Hypothalamus (tissue), 51 donors: ENCODE measurements at regions not wholly inside any gene's neighbourhood (a gene's known extent, or its start where the extent isn't known, plus 50 kb on each side); places are given as distances from the start of the nearest gene placed in this dataset.
"Not testable (repeated sequence)": the region's sequence is repeated elsewhere in the genome, so short reads cannot be mapped to it uniquely, and the experiment has no call there.

Experiments used
- DNase-seq, 51 donors: peaks; one replicate each; lab custom pipeline; 2025; lab: John Stamatoyannopoulos, UW

GRCh38 chr10:118868589-118868988 lies 113.8 kb upstream of the CACUL1 start:
- DNase-seq = no peak

GRCh38 chr10:118870467-118871243 lies 115.9 kb upstream of the CACUL1 start:
- DNase-seq = peak in 9 of 51 donors; percentile 4 to 51 (median 29)

- DNase-seq = no peak
Measured at GRCh38 chr10:118871244-118871865, 116.6 kb upstream of the CACUL1 start.

GRCh38 chr10:118873091-118873737 lies 118.4 kb upstream of the CACUL1 start:
- no peak for DNase-seq

- DNase-seq = no peak
Measured at GRCh38 chr10:118873738-118874105, 119.0 kb upstream of the CACUL1 start.

- no peak for DNase-seq
Measured at GRCh38 chr10:118874171-118874570, 119.4 kb upstream of the CACUL1 start.

- DNase-seq = no peak
Measured at GRCh38 chr10:118875087-118875486, 120.3 kb upstream of the CACUL1 start.

- DNase-seq = no peak
Measured at GRCh38 chr10:118882741-118883140, 128.0 kb upstream of the CACUL1 start.

GRCh38 chr10:118892255-118892654 lies 137.3 kb upstream of the NANOS1 start:
- no peak for DNase-seq

- DNase-seq = not testable (repeated sequence)
Measured at GRCh38 chr10:118894891-118895290, 134.6 kb upstream of the NANOS1 start.

GRCh38 chr10:118900617-118901016 lies 128.9 kb upstream of the NANOS1 start:
- no peak for DNase-seq

GRCh38 chr10:118901380-118901779 lies 128.1 kb upstream of the NANOS1 start:
- no peak for DNase-seq

- DNase-seq = no peak
Measured at GRCh38 chr10:118901906-118902305, 127.6 kb upstream of the NANOS1 start.

GRCh38 chr10:118902656-118903055 lies 126.9 kb upstream of the NANOS1 start:
- not testable (repeated sequence) for DNase-seq

GRCh38 chr10:118903251-118903650 lies 126.3 kb upstream of the NANOS1 start:
- no peak for DNase-seq

GRCh38 chr10:118903691-118904090 lies 125.8 kb upstream of the NANOS1 start:
- DNase-seq = no peak

GRCh38 chr10:118904286-118904685 lies 125.2 kb upstream of the NANOS1 start:
- DNase-seq = no peak

GRCh38 chr10:118907051-118907450 lies 122.5 kb upstream of the NANOS1 start:
- DNase-seq = no peak

- DNase-seq = peak in 15 of 51 donors; percentile 2 to 33 (median 12)
Measured at GRCh38 chr10:118908557-118909256, 120.8 kb upstream of the NANOS1 start.

- no peak for DNase-seq
Measured at GRCh38 chr10:118910702-118911101, 118.8 kb upstream of the NANOS1 start.

GRCh38 chr10:118911363-118911762 lies 118.2 kb upstream of the NANOS1 start:
- DNase-seq = no peak
